A673 (cell line): ENCODE measurements at regions not wholly inside any gene's neighbourhood (a gene's known extent, or its start where the extent isn't known, plus 50 kb on each side); places are given as distances from the start of the nearest gene placed in this dataset.

Experiments
- CTCF ChIP-seq: fragments of 300-800, 200-600 bp; sonication (generic); conservative IDR thresholded peaks from 2 replicates; pipeline ENCODE4 v1.5.1; 2017; ENCODE audit warnings: low read depth, mild to moderate bottlenecking, antibody characterized with exemption, low read length, moderate library complexity, mixed read lengths
- EZH2 ChIP-seq: fragments of 200-600 bp; sonication (generic); IDR thresholded peaks from 2 replicates; pipeline ENCODE4 v1.6.1; 2017; ENCODE audit warnings: borderline replicate concordance, low read depth, mild to moderate bottlenecking, mixed read lengths, antibody characterized with exemption, low read length; ENCODE audit not compliant: poor library complexity, severe bottlenecking

GRCh38 chr3:105006164-105006563, 360.5 kb upstream of the ALCAM start:
- TF ChIP-seq CTCF (no peak), EZH2 (no peak)
